ENCODE measurements at regions not wholly inside any gene's neighbourhood (a gene's known extent, or its start where the extent isn't known, plus 50 kb on each side); places are given as distances from the start of the nearest gene placed in this dataset.
"Not testable (repeated sequence)": the region's sequence is repeated elsewhere in the genome, so short reads cannot be mapped to it uniquely, and the experiment has no call there.

DNA sequence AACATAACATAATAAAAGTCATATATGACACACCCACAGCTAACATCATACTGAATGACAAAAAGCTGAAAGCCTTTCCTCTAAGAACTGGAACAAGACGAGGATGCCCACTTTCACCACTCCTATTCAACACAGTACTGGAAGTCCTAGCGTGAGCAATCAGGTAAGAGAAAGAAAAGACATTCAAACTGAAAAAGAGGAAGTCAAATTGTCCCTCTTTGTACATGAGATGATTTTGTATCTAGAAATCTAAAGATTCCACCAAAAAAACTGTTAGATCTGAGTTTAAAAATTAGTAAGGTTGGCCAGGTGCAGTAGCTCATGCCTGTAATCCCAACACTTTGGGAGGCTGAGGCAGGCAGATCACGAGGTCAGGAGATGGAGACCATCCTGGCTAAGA lies 70.1 kb upstream of the PROKR2 start:
- DNase-seq: not testable (repeated sequence)

DNA sequence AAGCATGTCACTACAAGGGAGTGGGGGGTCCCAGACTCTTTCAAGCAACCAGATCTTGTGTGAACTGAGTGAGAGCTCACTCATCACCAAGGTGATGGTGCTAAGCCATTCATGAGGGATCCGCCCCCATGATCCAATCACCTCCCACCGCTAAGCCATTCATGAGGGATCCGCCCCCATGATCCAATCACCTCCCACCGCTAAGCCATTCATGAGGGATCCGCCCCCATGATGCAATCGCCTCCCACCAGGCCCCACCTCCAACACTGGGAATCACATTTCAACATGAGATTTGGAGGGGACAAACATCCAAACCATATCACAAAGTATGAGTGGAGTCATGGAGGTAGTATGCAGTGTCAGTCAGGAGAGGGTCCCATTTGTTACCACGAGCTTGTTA lies 64.8 kb upstream of the PROKR2 start:
- not testable (repeated sequence) for DNase-seq

DNA sequence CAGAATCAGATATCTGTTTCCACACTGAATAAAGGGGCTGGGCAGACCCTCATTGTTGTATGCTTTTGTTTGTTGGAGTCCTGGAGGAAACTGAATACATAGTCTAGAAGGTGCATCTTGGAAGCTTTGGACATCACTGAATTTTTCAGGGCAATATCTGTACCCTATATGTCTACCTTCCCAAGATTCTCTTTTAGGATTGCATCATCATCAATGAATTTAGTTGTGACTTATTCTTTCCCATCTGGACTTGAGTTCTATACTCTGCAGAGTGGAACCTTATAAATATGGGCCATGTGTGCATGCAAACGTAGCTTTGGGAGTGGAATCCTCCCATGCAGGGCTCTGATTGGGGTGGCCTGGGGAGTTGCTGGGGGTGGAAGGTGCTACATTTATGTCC lies 60.7 kb upstream of the PROKR2 start:
- DNase-seq: no peak

DNA sequence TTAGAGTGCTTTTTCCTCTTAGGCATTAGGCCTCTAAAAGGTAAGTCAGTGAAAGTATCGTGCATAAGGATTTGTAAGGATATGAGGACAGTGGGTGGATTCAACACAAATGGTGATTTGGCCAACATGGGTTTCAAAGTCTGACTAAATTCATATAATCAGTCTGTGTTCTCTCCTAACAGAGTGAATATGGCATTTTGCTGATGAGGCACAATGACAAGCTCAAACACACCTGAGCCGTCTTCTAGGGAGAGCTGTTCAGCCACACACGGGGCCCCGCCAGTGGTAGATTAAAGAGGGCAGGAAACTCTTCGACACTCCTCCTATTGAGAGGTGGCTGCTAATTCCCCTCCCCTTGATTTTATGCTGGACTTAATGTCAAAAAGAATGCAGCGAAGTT lies 59.5 kb upstream of the PROKR2 start:
- DNase-seq: no peak

DNA sequence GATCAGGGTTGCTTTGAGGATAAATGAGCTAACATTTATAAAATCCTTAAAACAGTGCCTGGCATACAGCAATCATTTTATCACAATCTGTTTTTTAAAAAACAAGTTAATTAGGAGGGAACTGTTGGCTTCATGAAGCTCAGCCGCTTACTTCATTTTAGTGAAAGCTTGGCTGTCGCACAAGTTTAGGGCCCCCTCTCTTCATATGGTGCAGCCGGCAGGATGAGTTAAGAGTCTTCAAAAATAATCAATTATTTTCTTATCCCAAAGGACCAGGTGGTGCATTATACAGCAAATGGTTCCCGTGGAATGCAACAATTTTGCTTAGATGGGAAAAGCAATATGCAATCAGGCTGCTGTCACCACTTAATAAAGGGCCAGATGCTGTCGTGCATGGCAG lies 57.4 kb upstream of the PROKR2 start:
- DNase-seq: no peak

DNA sequence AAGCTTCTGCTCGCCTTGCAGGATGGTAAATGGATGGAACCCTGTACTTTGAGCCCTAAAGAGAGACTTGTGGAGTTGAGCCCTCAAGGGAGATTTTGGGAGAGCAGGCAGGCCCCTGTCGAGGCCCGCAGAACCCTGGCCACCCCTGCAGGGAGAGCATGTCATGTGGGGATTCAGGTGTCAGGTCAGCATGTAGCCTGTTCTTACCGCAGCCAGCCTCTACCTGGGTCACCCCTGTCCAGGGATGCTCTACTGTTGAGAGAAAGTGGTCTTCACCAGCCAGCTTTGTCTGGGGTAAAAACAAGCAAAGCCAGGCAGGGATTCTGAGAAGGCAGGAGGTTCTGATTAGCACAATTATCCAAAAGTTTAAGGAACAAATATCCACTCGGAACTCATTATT lies 55.6 kb upstream of the PROKR2 start:
- DNase-seq: no peak

DNA sequence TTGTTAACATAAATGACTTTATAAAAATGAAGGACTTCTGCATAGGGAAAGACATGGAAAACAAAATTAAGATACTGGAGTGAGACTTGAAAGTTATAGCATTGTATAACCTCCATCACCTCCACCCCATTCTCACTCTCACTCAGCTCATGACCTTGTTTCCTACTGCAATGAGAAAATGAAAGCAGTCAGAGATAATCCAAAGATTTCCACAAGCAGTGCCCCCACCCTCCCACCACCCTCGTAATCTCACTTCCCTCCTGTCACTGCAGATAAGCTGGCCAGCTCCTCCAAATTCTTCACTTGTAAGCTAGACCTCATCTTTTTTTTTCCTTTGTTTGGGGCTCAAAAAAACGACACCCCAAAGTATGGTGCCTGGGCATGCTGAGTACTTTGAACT lies 52.9 kb upstream of the PROKR2 start:
- DNase-seq: no peak

Data from tongue (tissue), 1 donor.